H54 (cell line): ENCODE measurements at regions not wholly inside any gene's neighbourhood (a gene's known extent, or its start where the extent isn't known, plus 50 kb on each side); places are given as distances from the start of the nearest gene placed in this dataset.

Experiments used
- DNase-seq: peaks from one replicate; pipeline ENCODE4 v3.0.0; 2011; ENCODE audit warnings: low spot score, mixed read lengths; ENCODE audit not compliant: insufficient read length
- FAIRE-seq: peaks from 3 replicates; lab custom pipeline; 2011; peaks lifted over from hg19 to GRCh38; lab: Jason Lieb, UNC
- POLR2A ChIP-seq: IDR thresholded peaks from 2 replicates; pipeline ENCODE4 v1.6.1; 2011; ENCODE audit warnings: low read depth, mild to moderate bottlenecking, low read length

- DNase-seq, result no peak
- no peak for FAIRE-seq
- TF ChIP-seq POLR2A, result no peak
These were observed 334.6 kb upstream of the MGAT5 start for GRCh38 chr2:133919285-133919684.

GRCh38 chr2:133927894-133928293, 326.0 kb upstream of the MGAT5 start:
- DNase-seq (no peak), FAIRE-seq (no peak)
- TF ChIP-seq POLR2A, result no peak

GRCh38 chr2:133936096-133936495, 317.8 kb upstream of the MGAT5 start:
- no peak for TF ChIP-seq POLR2A
- FAIRE-seq (no peak), DNase-seq (no peak)

GRCh38 chr2:133936601-133937000, 317.3 kb upstream of the MGAT5 start:
- no peak for TF ChIP-seq POLR2A
- FAIRE-seq (no peak), DNase-seq (no peak)

GRCh38 chr2:133937669-133938068, 316.2 kb upstream of the MGAT5 start:
- DNase-seq (no peak), FAIRE-seq (no peak)

DNA sequence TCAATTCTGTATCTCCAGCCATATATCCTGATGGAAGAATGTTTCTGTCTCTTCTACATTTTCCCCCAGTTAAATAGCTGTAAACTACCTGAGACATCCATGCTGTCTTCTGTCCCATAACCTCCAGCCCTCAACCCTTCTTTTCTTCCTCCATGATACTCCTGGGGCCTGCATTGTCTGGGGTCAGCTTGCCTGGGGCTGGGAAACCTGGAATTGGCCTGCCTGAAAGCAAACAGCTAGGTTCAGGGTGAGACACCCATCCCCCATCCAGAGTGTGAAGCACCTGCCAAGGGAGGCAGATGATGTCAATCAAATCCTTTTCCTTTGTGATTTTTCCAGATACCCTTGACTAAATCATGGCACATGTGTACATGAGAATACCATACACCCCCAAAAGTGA, 313.7 kb upstream of the MGAT5 start:
- no peak for FAIRE-seq
- DNase-seq, result no peak
- no peak for TF ChIP-seq POLR2A

More at GRCh38 chr2:133937669-133938068, 316.2 kb upstream of the MGAT5 start:
- TF ChIP-seq POLR2A, result no peak

- FAIRE-seq (no peak), DNase-seq (no peak)
- TF ChIP-seq POLR2A, result no peak
These were observed 312.2 kb upstream of the MGAT5 start for GRCh38 chr2:133941666-133942065.

DNA sequence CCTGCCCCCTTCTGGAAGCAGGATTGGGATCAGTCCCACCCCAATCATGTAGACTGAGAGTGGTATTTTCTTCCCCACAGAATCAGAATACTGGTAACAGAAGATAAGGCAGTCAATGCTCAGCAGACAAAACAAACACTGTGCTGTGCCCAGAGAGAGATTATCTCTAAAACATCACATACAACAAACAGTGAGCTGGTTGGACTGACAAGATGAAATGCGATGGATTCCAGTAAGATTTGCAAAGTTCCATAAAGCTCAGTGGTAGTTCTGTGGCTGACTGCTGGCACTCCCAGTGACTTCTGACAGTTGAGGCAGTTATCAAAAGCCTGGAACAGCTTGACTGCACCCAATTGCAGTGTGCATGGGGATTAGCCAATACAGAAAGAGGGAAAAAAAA, 311.5 kb upstream of the MGAT5 start:
- DNase-seq (no peak), FAIRE-seq (no peak)
- TF ChIP-seq POLR2A, result no peak

DNA sequence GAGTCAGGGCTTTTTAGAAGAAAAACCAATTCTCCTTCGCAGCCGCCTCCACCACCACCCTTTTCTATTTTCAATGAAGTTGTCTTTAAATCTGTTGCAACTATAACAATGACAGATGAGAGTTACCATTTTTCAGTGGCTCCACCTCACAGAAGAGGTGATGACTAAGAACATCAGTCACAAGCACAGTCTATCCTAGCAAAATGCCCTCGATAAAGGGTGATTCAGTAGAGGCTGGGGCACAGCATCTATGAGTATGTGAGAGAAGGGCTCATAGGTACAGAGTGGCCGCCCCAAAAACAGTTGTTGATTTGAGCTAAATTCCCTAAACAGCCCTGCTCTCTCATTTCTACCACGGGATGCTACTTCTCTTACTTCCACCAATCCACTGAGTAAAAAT, 310.8 kb upstream of the MGAT5 start:
- no peak for TF ChIP-seq POLR2A
- no peak for DNase-seq
- no peak for FAIRE-seq

- FAIRE-seq, result no peak
- DNase-seq, result no peak
- no peak for TF ChIP-seq POLR2A
These were observed 308.8 kb upstream of the MGAT5 start for GRCh38 chr2:133945089-133945488.

- TF ChIP-seq POLR2A, result no peak
- FAIRE-seq, result no peak
These were observed 306.8 kb upstream of the MGAT5 start for GRCh38 chr2:133947057-133947456.

DNA sequence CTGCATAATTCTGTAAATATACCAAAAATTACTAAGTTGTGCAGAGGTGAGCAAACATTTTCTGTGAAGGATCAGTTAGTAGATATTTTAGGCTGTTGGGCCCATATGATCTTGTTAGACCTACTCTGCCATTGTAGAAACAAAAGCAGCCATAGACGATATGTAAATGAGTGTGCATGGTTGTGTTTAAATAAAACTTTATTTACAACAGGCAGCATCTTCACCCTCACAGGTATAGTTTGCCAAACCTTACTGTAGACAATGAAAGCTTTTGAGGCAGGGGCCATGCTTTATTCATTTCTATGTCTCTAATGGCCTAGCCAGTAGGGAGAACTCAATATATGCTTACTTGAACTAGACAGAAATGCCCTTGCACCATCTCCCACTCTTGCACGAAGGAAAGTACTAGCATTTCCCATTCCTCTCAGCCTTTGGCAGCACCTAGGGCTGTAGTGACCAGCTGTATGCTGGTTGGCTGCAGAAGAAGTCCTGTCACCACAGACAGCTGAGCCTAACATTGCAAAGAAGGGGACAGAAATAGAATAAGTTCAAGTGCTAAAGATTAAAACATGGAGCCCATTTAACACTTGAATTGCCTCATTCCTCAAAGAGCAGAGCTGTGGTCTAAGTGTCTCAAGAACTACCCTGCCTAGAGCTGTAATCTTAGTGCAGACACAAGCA, 305.1 kb upstream of the MGAT5 start:
- no peak for FAIRE-seq
- no peak for TF ChIP-seq POLR2A

More at GRCh38 chr2:133947057-133947456, 306.8 kb upstream of the MGAT5 start:
- DNase-seq, result no peak

DNA sequence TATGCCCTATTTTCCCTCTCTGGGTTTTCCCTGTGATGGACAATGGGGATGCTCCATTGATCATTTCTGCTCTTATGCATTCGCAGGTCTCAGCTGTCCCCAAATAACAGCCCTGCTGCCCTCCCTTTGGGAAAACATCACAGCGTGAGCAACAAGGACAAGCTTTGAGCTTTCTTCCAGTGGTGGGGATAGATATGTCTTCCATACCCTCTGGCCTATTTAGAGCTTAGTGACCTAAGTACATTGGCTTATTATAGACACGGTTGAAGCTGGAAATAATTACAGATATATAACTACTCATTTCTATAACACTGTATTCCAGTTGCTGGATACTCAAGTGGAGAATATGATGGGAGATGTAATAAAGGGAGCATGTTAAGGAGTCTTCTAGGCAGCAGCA, 304.3 kb upstream of the MGAT5 start:
- DNase-seq, result no peak
- no peak for FAIRE-seq
- TF ChIP-seq POLR2A, result no peak

More for the DNA sequence above, 305.1 kb upstream of the MGAT5 start:
- no peak for DNase-seq

DNA sequence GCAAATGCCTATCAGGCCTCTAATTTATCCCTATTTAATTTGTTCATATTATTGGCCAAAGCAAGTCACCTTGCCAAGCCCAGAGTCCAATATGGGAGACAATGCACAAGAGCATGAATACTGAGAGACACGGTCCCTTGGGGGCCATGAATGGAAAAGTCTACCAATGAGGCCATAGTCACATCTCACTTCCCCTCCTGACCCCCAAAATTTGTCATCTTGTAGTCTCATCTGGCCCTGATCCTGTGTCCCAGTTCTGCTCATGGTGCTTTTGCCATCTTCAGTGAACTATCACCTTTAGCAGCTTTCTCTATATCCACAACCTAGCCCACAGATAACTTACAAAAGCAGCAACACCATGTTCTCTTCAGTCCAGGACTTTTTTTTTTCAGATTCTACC, 302.7 kb upstream of the MGAT5 start:
- DNase-seq (no peak), FAIRE-seq (no peak)
- TF ChIP-seq POLR2A, result no peak

DNA sequence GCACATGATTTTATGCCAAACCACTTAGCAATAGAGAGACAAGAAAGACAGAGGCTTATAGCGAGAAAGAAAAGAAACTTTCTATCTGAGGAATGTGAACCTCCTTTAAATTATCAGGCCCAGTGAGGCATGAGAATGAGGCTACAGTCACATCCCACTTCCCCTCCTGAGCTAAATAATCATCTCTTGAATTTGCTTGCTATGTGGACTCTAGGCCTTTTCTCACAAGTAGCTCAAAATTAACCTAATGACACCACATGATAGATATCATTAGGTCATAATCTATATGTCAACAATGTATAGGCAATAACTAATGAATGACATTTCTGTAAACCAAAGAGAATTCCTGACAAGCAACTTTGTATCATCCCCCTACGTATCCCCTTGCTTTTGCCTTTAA, 301.5 kb upstream of the MGAT5 start:
- FAIRE-seq, result no peak
- no peak for DNase-seq
- no peak for TF ChIP-seq POLR2A
